H1 (cell line): ENCODE measurements at regions not wholly inside any gene's neighbourhood (a gene's known extent, or its start where the extent isn't known, plus 50 kb on each side); places are given as distances from the start of the nearest gene placed in this dataset.

Experiments
- CTBP2 ChIP-seq: IDR thresholded peaks from 2 replicates; pipeline ENCODE4 v1.7.0; 2011; ENCODE audit warnings: borderline replicate concordance, mild to moderate bottlenecking, moderate library complexity, mixed read lengths, low read length; ENCODE audit not compliant: insufficient read depth, insufficient read length
- POLR2AphosphoS5 ChIP-seq: IDR thresholded peaks from 2 replicates; pipeline ENCODE4 v1.6.1; 2011; ENCODE audit warnings: low read depth, low read length
- SP2 ChIP-seq: IDR thresholded peaks from 2 replicates; pipeline ENCODE4 v1.6.1; 2012; ENCODE audit warnings: mild to moderate bottlenecking, low read length, inconsistent platforms
- YY1 ChIP-seq: IDR thresholded peaks from 2 replicates; pipeline ENCODE4 v1.6.1; 2011; ENCODE audit warnings: low read depth, mild to moderate bottlenecking, low read length

- TF ChIP-seq POLR2AphosphoS5 (no peak), CTBP2 (no peak), SP2 (no peak), YY1 (no peak)
- TF ChIP-seq, all 59 proteins: peak for 0
Observed at GRCh38 chr9:87781331-87781730, 55.4 kb downstream of the CTSL start (continued).
